Parathyroid adenoma (tissue), 2 donors: ENCODE measurements at regions not wholly inside any gene's neighbourhood (a gene's known extent, or its start where the extent isn't known, plus 50 kb on each side); places are given as distances from the start of the nearest gene placed in this dataset.

ENCODE experiments used
- H2AFZ ChIP-seq: fragments of 300-600 bp; sonication (generic); one replicate; pipeline ENCODE4 v1.7.0; 2017; ENCODE audit warnings: antibody characterized with exemption, mild to moderate bottlenecking
- H3K27ac ChIP-seq: fragments of 300-600 bp; sonication (generic); one replicate; pipeline ENCODE4 v1.7.0; 2017
- H3K27me3 ChIP-seq: fragments of 300-600 bp; sonication (generic); one replicate; pipeline ENCODE4 v1.7.0; 2017; ENCODE audit warnings: low read length; ENCODE audit not compliant: control insufficient read depth, insufficient read depth
- H3K36me3 ChIP-seq: fragments of 300-600 bp; sonication (generic); one replicate; pipeline ENCODE4 v1.7.0; 2017; ENCODE audit warnings: low read length; ENCODE audit not compliant: control insufficient read depth, insufficient read depth
- H3K4me1 ChIP-seq: fragments of 300-600 bp; sonication (generic); one replicate; pipeline ENCODE4 v1.7.0; 2017; ENCODE audit warnings: control low read depth
- H3K4me2 ChIP-seq: fragments of 300-600 bp; sonication (generic); one replicate; pipeline ENCODE4 v1.7.0; 2017; ENCODE audit warnings: low read length
- H3K4me3 ChIP-seq: fragments of 300-600 bp; sonication (generic); one replicate; pipeline ENCODE4 v1.7.0; 2017; ENCODE audit warnings: low read depth, low read length
- H3K79me2 ChIP-seq: fragments of 300-600 bp; sonication (generic); one replicate; pipeline ENCODE4 v1.7.0; 2017; ENCODE audit warnings: control low read depth
- H3K9ac ChIP-seq: fragments of 300-600 bp; sonication (generic); one replicate; pipeline ENCODE4 v1.7.0; 2017; ENCODE audit warnings: mild to moderate bottlenecking
- H3K9me3 ChIP-seq: fragments of 300-600 bp; sonication (generic); one replicate; pipeline ENCODE4 v1.7.0; 2017; ENCODE audit warnings: low read length; ENCODE audit not compliant: control insufficient read depth
- TF ChIP-seq, protein P1 (sequence below): fragments of 300-600 bp; sonication (generic); IDR thresholded peaks from one replicate; pipeline ENCODE4 v1.7.0; 2017; ENCODE audit warnings: antibody characterized with exemption, mild to moderate bottlenecking
- donor health status: primary hyperparathyroidism.

DNA sequence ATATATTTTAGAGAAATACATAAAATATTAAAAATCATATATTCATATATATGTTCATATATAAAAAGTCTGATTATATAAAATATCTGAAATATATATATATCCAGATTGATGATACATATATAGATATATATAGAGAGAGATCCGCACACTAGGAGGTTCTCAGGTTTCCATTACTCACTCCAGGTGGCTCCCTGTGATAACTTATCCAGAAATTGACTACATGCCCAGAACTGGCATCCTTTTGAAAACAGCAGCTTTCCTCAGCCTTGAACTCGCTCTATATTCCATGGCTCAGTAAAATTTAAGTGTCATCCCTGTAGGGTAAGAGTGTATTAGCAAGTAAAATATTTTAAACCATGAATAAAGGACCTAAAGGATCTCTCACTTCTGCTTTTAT, 206.8 kb downstream of the TINAG start:
- Histone ChIP-seq H2AFZ (no peak overlapping the region), H3K27me3 (no peaks in the 10 kb centered on the region), H3K4me1 (no peaks in the 10 kb centered on the region), H3K36me3 (no peaks in the 10 kb centered on the region), H3K79me2 (no peaks in the 10 kb centered on the region), H3K9me3 (no peaks in the 10 kb centered on the region), H3K4me2 (no peak overlapping the region), H3K4me3 (no peak overlapping the region), H3K9ac (no peak overlapping the region), H3K27ac (no peak overlapping the region)
- TF ChIP-seq, protein P1, sequence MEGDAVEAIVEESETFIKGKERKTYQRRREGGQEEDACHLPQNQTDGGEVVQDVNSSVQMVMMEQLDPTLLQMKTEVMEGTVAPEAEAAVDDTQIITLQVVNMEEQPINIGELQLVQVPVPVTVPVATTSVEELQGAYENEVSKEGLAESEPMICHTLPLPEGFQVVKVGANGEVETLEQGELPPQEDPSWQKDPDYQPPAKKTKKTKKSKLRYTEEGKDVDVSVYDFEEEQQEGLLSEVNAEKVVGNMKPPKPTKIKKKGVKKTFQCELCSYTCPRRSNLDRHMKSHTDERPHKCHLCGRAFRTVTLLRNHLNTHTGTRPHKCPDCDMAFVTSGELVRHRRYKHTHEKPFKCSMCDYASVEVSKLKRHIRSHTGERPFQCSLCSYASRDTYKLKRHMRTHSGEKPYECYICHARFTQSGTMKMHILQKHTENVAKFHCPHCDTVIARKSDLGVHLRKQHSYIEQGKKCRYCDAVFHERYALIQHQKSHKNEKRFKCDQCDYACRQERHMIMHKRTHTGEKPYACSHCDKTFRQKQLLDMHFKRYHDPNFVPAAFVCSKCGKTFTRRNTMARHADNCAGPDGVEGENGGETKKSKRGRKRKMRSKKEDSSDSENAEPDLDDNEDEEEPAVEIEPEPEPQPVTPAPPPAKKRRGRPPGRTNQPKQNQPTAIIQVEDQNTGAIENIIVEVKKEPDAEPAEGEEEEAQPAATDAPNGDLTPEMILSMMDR: no peak

DNA sequence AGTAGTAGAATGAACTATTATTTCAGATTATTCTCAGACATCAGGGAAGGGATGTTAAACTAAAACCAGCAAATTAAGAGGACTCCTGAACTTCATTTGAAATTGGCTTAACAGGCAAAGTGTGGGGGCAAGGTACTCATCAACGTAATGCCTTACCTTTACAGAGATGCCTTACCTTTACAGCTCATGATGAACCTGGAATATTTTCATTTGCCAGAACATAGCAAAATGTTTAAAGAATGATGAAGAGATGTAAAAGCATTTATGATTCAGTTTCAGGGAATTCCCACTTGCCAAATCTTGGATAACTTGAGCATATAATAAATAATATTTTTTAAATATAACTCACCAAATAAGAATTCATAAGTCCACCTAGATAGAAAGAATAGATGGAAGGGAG, 207.5 kb downstream of the TINAG start:
- Histone ChIP-seq H3K36me3 (no peaks in the 10 kb centered on the region), H3K4me1 (no peaks in the 10 kb centered on the region), H3K4me2 (no peak overlapping the region), H3K27ac (no peak overlapping the region), H3K27me3 (no peaks in the 10 kb centered on the region), H3K9ac (no peak overlapping the region), H3K4me3 (no peak overlapping the region), H3K79me2 (no peaks in the 10 kb centered on the region), H3K9me3 (no peaks in the 10 kb centered on the region), H2AFZ (no peak overlapping the region)
- TF ChIP-seq, protein P1: no peak

DNA sequence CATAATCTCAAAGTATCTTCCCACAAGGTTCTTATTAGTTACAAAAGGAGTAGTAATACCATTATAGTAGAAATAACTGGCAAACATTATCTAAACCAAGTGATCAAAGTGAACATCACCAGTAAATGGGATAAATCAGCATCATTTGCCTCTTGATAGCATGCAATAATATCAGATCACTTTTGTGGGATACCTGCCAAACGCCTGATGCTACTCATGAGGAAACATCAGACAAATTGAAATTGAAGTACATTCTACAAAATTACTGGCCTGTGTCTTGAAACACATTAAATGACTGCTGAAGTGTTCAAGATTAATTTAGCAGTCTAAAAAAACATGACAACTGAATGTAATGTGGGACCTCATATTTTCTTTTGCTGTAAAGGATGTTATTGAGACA, 208.1 kb downstream of the TINAG start:
- no peak overlapping the region for H3K4me2 ChIP-seq
- H3K4me3 ChIP-seq: no peak overlapping the region
- H3K79me2 ChIP-seq: no peaks in the 10 kb centered on the region
- no peak overlapping the region for H3K9ac ChIP-seq
- H2AFZ ChIP-seq: no peak overlapping the region
- H3K27ac ChIP-seq: no peak overlapping the region
- no peaks in the 10 kb centered on the region for H3K36me3 ChIP-seq
- H3K9me3 ChIP-seq: no peaks in the 10 kb centered on the region
- H3K27me3 ChIP-seq: no peaks in the 10 kb centered on the region
- TF ChIP-seq, protein P1: no peak
- no peaks in the 10 kb centered on the region for H3K4me1 ChIP-seq

DNA sequence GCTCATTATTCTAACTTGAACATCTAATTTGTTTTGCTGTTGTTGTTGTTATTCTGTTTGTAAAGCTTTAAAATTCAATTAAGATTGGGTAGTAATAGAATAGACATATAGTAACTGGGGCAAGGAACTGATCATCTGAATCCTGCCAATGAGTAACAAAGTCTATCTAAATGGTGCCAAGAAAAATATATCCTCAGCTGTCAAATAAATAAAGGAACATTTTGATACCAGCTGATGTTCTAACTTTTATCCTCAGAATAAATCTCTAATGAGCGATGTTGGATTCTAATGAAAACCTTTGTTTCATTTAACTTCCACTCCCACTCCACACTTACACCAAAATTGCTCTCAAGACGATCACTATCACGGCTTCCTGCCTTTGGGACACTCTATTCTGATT, 210.9 kb downstream of the TINAG start:
- H3K9me3 ChIP-seq: no peaks in the 10 kb centered on the region
- H3K4me3 ChIP-seq: no peak overlapping the region
- no peak overlapping the region for H3K4me2 ChIP-seq
- no peaks in the 10 kb centered on the region for H3K4me1 ChIP-seq
- no peak overlapping the region for H3K27ac ChIP-seq
- no peaks in the 10 kb centered on the region for H3K27me3 ChIP-seq
- H3K79me2 ChIP-seq: no peaks in the 10 kb centered on the region
- H3K36me3 ChIP-seq: no peaks in the 10 kb centered on the region
- H3K9ac ChIP-seq: no peak overlapping the region
- TF ChIP-seq, protein P1: no peak
- H2AFZ ChIP-seq: no peak overlapping the region

DNA sequence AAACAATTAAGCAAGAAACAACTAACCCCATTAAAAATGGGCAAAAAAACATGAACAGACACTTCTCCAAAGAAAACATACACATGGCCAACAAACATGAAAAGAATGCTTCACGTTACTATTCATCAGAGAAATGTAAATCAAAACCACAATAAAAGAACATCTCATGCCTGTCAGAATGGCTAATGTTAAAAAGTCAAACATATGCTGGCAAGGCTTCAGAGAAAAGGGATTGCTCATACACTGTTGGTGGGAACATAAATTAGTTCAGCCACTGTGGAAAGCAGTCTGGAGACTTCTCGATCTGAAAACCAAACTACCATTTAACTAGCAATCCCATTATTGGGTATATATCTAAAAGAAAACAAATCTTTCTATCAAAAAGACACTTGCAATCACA, 217.5 kb downstream of the TINAG start:
- H3K4me3 ChIP-seq: no peak overlapping the region
- H3K27me3 ChIP-seq: no peaks in the 10 kb centered on the region
- H2AFZ ChIP-seq: no peak overlapping the region
- no peaks in the 10 kb centered on the region for H3K9me3 ChIP-seq
- no peaks in the 10 kb centered on the region for H3K4me1 ChIP-seq
- no peaks in the 10 kb centered on the region for H3K36me3 ChIP-seq
- H3K79me2 ChIP-seq: no peaks in the 10 kb centered on the region
- no peak overlapping the region for H3K4me2 ChIP-seq
- no peak overlapping the region for H3K9ac ChIP-seq
- H3K27ac ChIP-seq: no peak overlapping the region
- TF ChIP-seq, protein P1: no peak
